Muscle layer of colon (tissue), 2 donors: ENCODE measurements at regions not wholly inside any gene's neighbourhood (a gene's known extent, or its start where the extent isn't known, plus 50 kb on each side); places are given as distances from the start of the nearest gene placed in this dataset.

Experiments used
- H3K27ac ChIP-seq: one replicate; pipeline ENCODE4 v1.7.0; 2013; ENCODE audit warnings: low read depth, mild to moderate bottlenecking, low read length, moderate library complexity
- H3K27me3 ChIP-seq, 2 donors: one replicate each; pipeline ENCODE4 v1.7.0; 2013; ENCODE audit warnings: low read length in 2 of 2, mild to moderate bottlenecking in 2 of 2; ENCODE audit not compliant: insufficient read depth in 2 of 2, control insufficient read depth in 1 of 2
- H3K36me3 ChIP-seq: one replicate; pipeline ENCODE4 v1.7.0; 2013; ENCODE audit warnings: mild to moderate bottlenecking, low read length; ENCODE audit not compliant: insufficient read depth
- H3K4me1 ChIP-seq: one replicate; pipeline ENCODE4 v1.7.0; 2013; ENCODE audit warnings: mild to moderate bottlenecking, low read length; ENCODE audit not compliant: insufficient read depth
- H3K4me3 ChIP-seq, 2 donors: one replicate each; pipeline ENCODE4 v1.7.0; 2013; ENCODE audit warnings: low read length in 2 of 2, low read depth in 1 of 2, mild to moderate bottlenecking in 1 of 2, moderate library complexity in 1 of 2
- H3K9ac ChIP-seq: one replicate; pipeline ENCODE4 v1.7.0; 2013; ENCODE audit warnings: low read length
- H3K9me3 ChIP-seq: one replicate; pipeline ENCODE4 v1.7.0; 2013; ENCODE audit warnings: mild to moderate bottlenecking, low read length
- donor health status: abdominal sarcoma.
- donor health status: Adenocarcinoma of cecum.

- H3K27me3 ChIP-seq: no peaks in the 10 kb centered on the region
- no peak overlapping the region for H3K27ac ChIP-seq
- no peak overlapping the region for H3K4me3 ChIP-seq
- no peaks in the 10 kb centered on the region for H3K36me3 ChIP-seq
- H3K9me3 ChIP-seq: no peaks in the 10 kb centered on the region
- H3K9ac ChIP-seq: no peak overlapping the region
- H3K4me1 ChIP-seq: no peaks in the 10 kb centered on the region
Measured at GRCh38 chr6:155706341-155706740, 250.7 kb upstream of the NOX3 start.

- no peak overlapping the region for H3K9ac ChIP-seq
- no peaks in the 10 kb centered on the region for H3K36me3 ChIP-seq
- no peak overlapping the region for H3K27ac ChIP-seq
- H3K9me3 ChIP-seq: no peaks in the 10 kb centered on the region
- no peaks in the 10 kb centered on the region for H3K4me1 ChIP-seq
- H3K4me3 ChIP-seq: no peak overlapping the region
- H3K27me3 ChIP-seq: no peaks in the 10 kb centered on the region
Measured at GRCh38 chr6:155701342-155701741, 245.7 kb upstream of the NOX3 start.

- no peaks in the 10 kb centered on the region for H3K9me3 ChIP-seq
- H3K4me3 ChIP-seq: no peak overlapping the region
- H3K27me3 ChIP-seq: no peaks in the 10 kb centered on the region
- H3K4me1 ChIP-seq: no peaks in the 10 kb centered on the region
- H3K9ac ChIP-seq: no peak overlapping the region
- no peaks in the 10 kb centered on the region for H3K36me3 ChIP-seq
- H3K27ac ChIP-seq: no peak overlapping the region
Measured at GRCh38 chr6:155695495-155695894, 239.9 kb upstream of the NOX3 start.

GRCh38 chr6:155694419-155694790, 238.8 kb upstream of the NOX3 start:
- no peaks in the 10 kb centered on the region for H3K36me3 ChIP-seq
- H3K4me3 ChIP-seq: no peak overlapping the region
- H3K9me3 ChIP-seq: no peaks in the 10 kb centered on the region
- no peak overlapping the region for H3K9ac ChIP-seq
- no peak overlapping the region for H3K27ac ChIP-seq
- H3K27me3 ChIP-seq: no peaks in the 10 kb centered on the region
- H3K4me1 ChIP-seq: no peaks in the 10 kb centered on the region

- Histone ChIP-seq H3K4me1 (no peaks in the 10 kb centered on the region), H3K4me3 (no peak overlapping the region), H3K27me3 (no peaks in the 10 kb centered on the region), H3K36me3 (no peaks in the 10 kb centered on the region), H3K9me3 (no peaks in the 10 kb centered on the region), H3K9ac (no peak overlapping the region), H3K27ac (no peak overlapping the region)
Measured at GRCh38 chr6:155693573-155694418, 238.2 kb upstream of the NOX3 start.

GRCh38 chr6:155690820-155691219, 235.2 kb upstream of the NOX3 start:
- no peaks in the 10 kb centered on the region for H3K27me3 ChIP-seq
- no peak overlapping the region for H3K9ac ChIP-seq
- no peaks in the 10 kb centered on the region for H3K36me3 ChIP-seq
- no peak overlapping the region for H3K4me3 ChIP-seq
- no peaks in the 10 kb centered on the region for H3K9me3 ChIP-seq
- H3K4me1 ChIP-seq: no peaks in the 10 kb centered on the region
- H3K27ac ChIP-seq: no peak overlapping the region

- Histone ChIP-seq H3K9me3 (no peaks in the 10 kb centered on the region), H3K36me3 (no peaks in the 10 kb centered on the region), H3K27me3 (no peaks in the 10 kb centered on the region), H3K27ac (no peak overlapping the region), H3K4me1 (no peaks in the 10 kb centered on the region), H3K4me3 (no peak overlapping the region), H3K9ac (no peak overlapping the region)
Measured at GRCh38 chr6:155687645-155688044, 232.0 kb upstream of the NOX3 start.

- Histone ChIP-seq H3K9ac (no peak overlapping the region), H3K9me3 (no peaks in the 10 kb centered on the region), H3K27ac (no peak overlapping the region), H3K4me3 (no peak overlapping the region), H3K4me1 (no peaks in the 10 kb centered on the region), H3K36me3 (no peaks in the 10 kb centered on the region), H3K27me3 (no peaks in the 10 kb centered on the region)
Measured at GRCh38 chr6:155684416-155685196, 229.0 kb upstream of the NOX3 start.

- Histone ChIP-seq H3K36me3 (no peaks in the 10 kb centered on the region), H3K4me3 (no peak overlapping the region), H3K27me3 (no peaks in the 10 kb centered on the region), H3K27ac (no peak overlapping the region), H3K4me1 (no peaks in the 10 kb centered on the region), H3K9ac (no peak overlapping the region), H3K9me3 (no peaks in the 10 kb centered on the region)
Measured at GRCh38 chr6:155678361-155678760, 222.7 kb upstream of the NOX3 start.

- no peaks in the 10 kb centered on the region for H3K36me3 ChIP-seq
- H3K4me1 ChIP-seq: no peaks in the 10 kb centered on the region
- no peaks in the 10 kb centered on the region for H3K9me3 ChIP-seq
- H3K4me3 ChIP-seq: no peak overlapping the region
- no peak overlapping the region for H3K27ac ChIP-seq
- no peaks in the 10 kb centered on the region for H3K27me3 ChIP-seq
- H3K9ac ChIP-seq: no peak overlapping the region
Measured at GRCh38 chr6:155676346-155676745, 220.7 kb upstream of the NOX3 start.

GRCh38 chr6:155670655-155671054, 215.0 kb upstream of the NOX3 start:
- H3K27ac ChIP-seq: no peak overlapping the region
- no peaks in the 10 kb centered on the region for H3K9me3 ChIP-seq
- no peak overlapping the region for H3K4me3 ChIP-seq
- no peaks in the 10 kb centered on the region for H3K36me3 ChIP-seq
- H3K4me1 ChIP-seq: no peaks in the 10 kb centered on the region
- no peak overlapping the region for H3K9ac ChIP-seq
- no peaks in the 10 kb centered on the region for H3K27me3 ChIP-seq
